ENCODE measurements at regions not wholly inside any gene's neighbourhood (a gene's known extent, or its start where the extent isn't known, plus 50 kb on each side); places are given as distances from the start of the nearest gene placed in this dataset.

DNA sequence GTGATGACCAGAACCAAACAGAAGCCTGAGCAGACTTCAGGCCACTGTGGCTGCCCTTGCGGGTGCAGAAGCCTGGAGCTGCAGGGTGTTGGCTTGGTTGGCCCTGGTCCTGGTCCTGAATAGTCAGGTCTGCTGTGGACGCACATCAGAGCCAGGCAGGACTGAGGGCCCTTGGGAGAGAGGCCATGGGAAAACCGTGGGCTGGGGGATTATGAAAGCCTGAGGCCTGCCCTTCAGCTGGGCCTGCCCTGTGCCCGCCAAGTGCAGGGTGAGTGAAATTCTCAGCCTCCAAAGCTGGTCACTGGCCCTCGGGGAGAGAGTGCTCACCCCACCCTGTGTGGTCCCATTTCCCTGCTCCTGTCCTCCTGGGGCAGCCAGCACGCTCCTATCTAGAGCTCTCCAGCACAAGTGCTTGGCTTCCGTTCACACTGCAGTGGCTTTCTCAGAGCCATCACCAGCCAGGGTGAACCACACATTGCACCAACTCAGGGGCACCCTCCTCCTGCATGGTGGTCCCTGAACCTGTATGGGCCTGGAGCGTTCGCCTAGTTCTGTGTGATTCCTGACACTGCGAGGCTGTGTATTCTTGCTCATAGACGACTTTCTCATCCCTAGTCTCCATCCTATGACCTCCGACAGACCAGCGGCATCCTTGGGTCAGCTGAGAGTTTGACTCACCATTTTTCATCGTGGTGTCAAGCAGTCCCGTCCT lies 146.1 kb downstream of the TTLL2 start:
- no peak for TF ChIP-seq TAF1 (IDR thresholded peaks at IDR 0.05; ENCODE audit: low read depth, low read length)
- TF ChIP-seq POLR2AphosphoS5 (IDR thresholded peaks at IDR 0.05; ENCODE audit: low read depth, low read length) = no peak
- no peak for TF ChIP-seq POLR2A (IDR thresholded peaks at IDR 0.05; ENCODE audit: low read depth, low read length)
